H9 (cell line): ENCODE measurements at regions not wholly inside any gene's neighbourhood (a gene's known extent, or its start where the extent isn't known, plus 50 kb on each side); places are given as distances from the start of the nearest gene placed in this dataset.

ENCODE experiments used
- DNase-seq: peaks from one replicate; pipeline ENCODE4 v3.0.0-alpha.2; 2017
- H2AFZ ChIP-seq: one replicate; pipeline ENCODE4 v1.6.1; 2013; ENCODE audit warnings: mild to moderate bottlenecking, low read length, control low read depth, moderate library complexity
- H2AK5ac ChIP-seq: 2 replicates; pipeline ENCODE4 v1.6.1; 2013; ENCODE audit warnings: low read length, control low read depth, mixed read lengths; ENCODE audit not compliant: insufficient read length
- H2BK120ac ChIP-seq: one replicate; pipeline ENCODE4 v1.6.1; 2013; ENCODE audit warnings: low read depth, mild to moderate bottlenecking, low read length, control low read depth, inconsistent platforms; ENCODE audit not compliant: poor library complexity, severe bottlenecking
- H2BK12ac ChIP-seq: 2 replicates; pipeline ENCODE4 v1.6.1; 2013; ENCODE audit warnings: low read length, control low read depth, mixed read lengths, low read depth; ENCODE audit not compliant: insufficient read length
- H2BK15ac ChIP-seq: 2 replicates; pipeline ENCODE4 v1.6.1; 2013; ENCODE audit warnings: low read depth, low read length, control low read depth
- H2BK20ac ChIP-seq: one replicate; pipeline ENCODE4 v1.6.1; 2013; ENCODE audit warnings: low read depth, mild to moderate bottlenecking, low read length, control low read depth, inconsistent platforms; ENCODE audit not compliant: poor library complexity, severe bottlenecking
- H2BK5ac ChIP-seq: 2 replicates; pipeline ENCODE4 v1.6.1; 2013; ENCODE audit warnings: low read length, control low read depth, mixed read lengths; ENCODE audit not compliant: insufficient read length
- H3K14ac ChIP-seq: 2 replicates; pipeline ENCODE4 v1.6.1; 2013; ENCODE audit warnings: low read length, control low read depth; ENCODE audit not compliant: insufficient read depth
- H3K18ac ChIP-seq: 2 replicates; pipeline ENCODE4 v1.6.1; 2013; ENCODE audit warnings: low read depth, mild to moderate bottlenecking, mixed read lengths, low read length, control low read depth; ENCODE audit not compliant: insufficient read length
- H3K23ac ChIP-seq: 2 replicates; pipeline ENCODE4 v1.6.1; 2013; ENCODE audit warnings: low read length, control low read depth, mixed read lengths, low read depth; ENCODE audit not compliant: insufficient read length
- H3K23me2 ChIP-seq: 2 replicates; pipeline ENCODE4 v1.6.1; 2013; ENCODE audit warnings: low read depth, mild to moderate bottlenecking, mixed read lengths, low read length, control low read depth; ENCODE audit not compliant: insufficient read length, poor library complexity, severe bottlenecking
- H3K27ac ChIP-seq: 2 replicates; pipeline ENCODE4 v1.5.1; 2013; ENCODE audit warnings: low read length, control low read depth, mixed read lengths, low read depth; ENCODE audit not compliant: insufficient read length
- H3K27me3 ChIP-seq: 2 replicates; pipeline ENCODE4 v1.6.1; 2013; ENCODE audit warnings: low read length, control low read depth, inconsistent platforms; ENCODE audit not compliant: insufficient read depth
- H3K4ac ChIP-seq: 2 replicates; pipeline ENCODE4 v1.6.1; 2013; ENCODE audit warnings: low read depth, mild to moderate bottlenecking, control low read depth, inconsistent platforms, low read length, moderate library complexity
- H3K4me1 ChIP-seq: 2 replicates; pipeline ENCODE4 v1.6.1; 2013; ENCODE audit warnings: low read length, control low read depth, inconsistent platforms; ENCODE audit not compliant: insufficient read depth
- H3K4me2 ChIP-seq: 2 replicates; pipeline ENCODE4 v1.6.1; 2013; ENCODE audit warnings: low read length, control low read depth, mixed read lengths; ENCODE audit not compliant: insufficient read length, insufficient read depth
- H3K56ac ChIP-seq: 2 replicates; pipeline ENCODE4 v1.6.1; 2013; ENCODE audit warnings: low read depth, mild to moderate bottlenecking, mixed read lengths, low read length, control low read depth; ENCODE audit not compliant: insufficient read length
- H3K79me1 ChIP-seq: 2 replicates; pipeline ENCODE4 v1.6.1; 2013; ENCODE audit warnings: low read depth, mild to moderate bottlenecking, moderate library complexity, low read length, control low read depth, inconsistent platforms; ENCODE audit not compliant: insufficient read depth, poor library complexity, severe bottlenecking
- H3K79me2 ChIP-seq: 2 replicates; pipeline ENCODE4 v1.6.1; 2013; ENCODE audit warnings: low read length, control low read depth, inconsistent platforms; ENCODE audit not compliant: insufficient read depth
- H3K9ac ChIP-seq: 2 replicates; pipeline ENCODE4 v1.6.1; 2013; ENCODE audit warnings: low read length, control low read depth, mixed read lengths; ENCODE audit not compliant: insufficient read length; ENCODE audit errors: extremely low read depth
- H3K9me3 ChIP-seq: one replicate; pipeline ENCODE4 v1.6.1; 2013; ENCODE audit warnings: low read depth, low read length, inconsistent platforms; ENCODE audit not compliant: control insufficient read depth
- H3T11ph ChIP-seq: one replicate; pipeline ENCODE4 v1.6.1; 2013; ENCODE audit warnings: mild to moderate bottlenecking, low read length, control low read depth, inconsistent platforms
- H4K20me1 ChIP-seq: one replicate; pipeline ENCODE4 v1.6.1; 2013; ENCODE audit not compliant: control insufficient read depth, insufficient read length, insufficient read depth
- H4K5ac ChIP-seq: 2 replicates; pipeline ENCODE4 v1.6.1; 2013; ENCODE audit warnings: low read depth, mild to moderate bottlenecking, mixed read lengths, low read length, control low read depth; ENCODE audit not compliant: insufficient read length
- H4K8ac ChIP-seq: replicated peaks from 2 replicates; pipeline ENCODE4 v1.6.1; 2013; ENCODE audit warnings: low read length, control low read depth, mixed read lengths, low read depth; ENCODE audit not compliant: insufficient read length
- H4K91ac ChIP-seq: 2 replicates; pipeline ENCODE4 v1.6.1; 2013; ENCODE audit warnings: low read depth, mild to moderate bottlenecking, moderate library complexity, mixed read lengths, low read length, control low read depth; ENCODE audit not compliant: insufficient read length
- H3K27ac Mint-ChIP-seq, 3 experiments: 2 replicates in 2 of 3; 3 replicates in 1 of 3; pipeline ENCODE4 v1.8.0; 2020 to 2021; ENCODE audit warnings: mixed read lengths in 3 of 3, mild to moderate bottlenecking in 1 of 3, moderate library complexity in 1 of 3
- H3K27me3 Mint-ChIP-seq: 2 replicates; pipeline ENCODE4 v1.8.0; 2021; ENCODE audit warnings: low read depth, mild to moderate bottlenecking, moderate library complexity, mixed read lengths
- H3K36me3 Mint-ChIP-seq, 3 experiments: 2 replicates in 2 of 3; 3 replicates in 1 of 3; pipeline ENCODE4 v1.8.0; 2020 to 2021; ENCODE audit warnings: low read depth in 3 of 3, mixed read lengths in 3 of 3; ENCODE audit not compliant: insufficient read depth in 1 of 3
- H3K4me1 Mint-ChIP-seq, 2 experiments: 2 replicates each; pipeline ENCODE4 v1.8.0; 2020; ENCODE audit warnings: mixed read lengths in 2 of 2
- H3K4me3 Mint-ChIP-seq, 2 experiments: 2 replicates in 1 of 2; 3 replicates in 1 of 2; pipeline ENCODE4 v1.8.0; 2020 to 2021; ENCODE audit warnings: mild to moderate bottlenecking in 2 of 2, mixed read lengths in 2 of 2, moderate library complexity in 1 of 2
- H3K9me3 Mint-ChIP-seq, 2 experiments: 2 replicates in 1 of 2; 3 replicates in 1 of 2; pipeline ENCODE4 v1.8.0; 2020; ENCODE audit warnings: mild to moderate bottlenecking in 2 of 2, mixed read lengths in 2 of 2, moderate library complexity in 1 of 2
- WGBS: extraction: QIAGEN DNeasy Blood & Tissue Kit; methylation state at CpG from one replicate; pipeline ENCODE4 v1.1.7; 2013; ENCODE audit warnings: missing lambda C conversion rate, low lambda C conversion rate, mixed read lengths; ENCODE audit not compliant: insufficient read length; ENCODE audit errors: extremely low coverage; 5-methylcytosine and 5-hydroxymethylcytosine counted together
- TF ChIP-seq, protein P1 (sequence below): fragments of 200-600 bp; sonication (generic); conservative IDR thresholded peaks from 3 replicates; pipeline ENCODE4 v1.8.0; 2021; ENCODE audit warnings: antibody characterized with exemption, mild to moderate bottlenecking

GRCh38 chr2:228548230-228548629, 366.7 kb upstream of the SPHKAP start:
- Mint-ChIP-seq H3K4me1 (peaks cover 0 to 4% of the 10 kb centered on the region in 2 experiments; a peak in 2 of 4 replicates), H3K36me3 (peaks cover 2 to 8% (median 8%) of the 10 kb centered on the region in 3 experiments; a peak in 5 of 7 replicates), H3K4me3 (no peak overlapping the region), H3K9me3 (peaks cover 0 to 19% of the 10 kb centered on the region in 2 experiments; a peak in 2 of 5 replicates), H3K27ac (no peak overlapping the region), H3K27me3 (no peaks in the 10 kb centered on the region)
- Histone ChIP-seq H2BK12ac (no peak overlapping the region), H4K5ac (no peak overlapping the region), H2BK120ac (no peak overlapping the region), H4K91ac (no peak overlapping the region), H2BK15ac (no peak overlapping the region), H4K8ac (no peak overlapping the region), H3K23me2 (no peaks in the 10 kb centered on the region), H3K79me1 (no peaks in the 10 kb centered on the region), H3T11ph (no peak overlapping the region), H2BK5ac (no peak overlapping the region), H3K27me3 (no peaks in the 10 kb centered on the region), H3K27ac (no peak overlapping the region), H3K79me2 (no peaks in the 10 kb centered on the region), H2AK5ac (no peak overlapping the region), H2AFZ (no peak overlapping the region), H3K56ac (no peak overlapping the region), H3K14ac (no peak overlapping the region), H3K4me2 (no peak overlapping the region), H3K4me1 (no peaks in the 10 kb centered on the region), H4K20me1 (no peaks in the 10 kb centered on the region), H3K4ac (no peak overlapping the region), H3K18ac (no peak overlapping the region), H2BK20ac (no peak overlapping the region), H3K9me3 (no peaks in the 10 kb centered on the region), H3K23ac (no peak overlapping the region), H3K9ac (no peak overlapping the region)
- DNase-seq: no peak
- WGBS: no CpG with 5 or more reads among the region's 1 CpG
- TF ChIP-seq, protein P1, sequence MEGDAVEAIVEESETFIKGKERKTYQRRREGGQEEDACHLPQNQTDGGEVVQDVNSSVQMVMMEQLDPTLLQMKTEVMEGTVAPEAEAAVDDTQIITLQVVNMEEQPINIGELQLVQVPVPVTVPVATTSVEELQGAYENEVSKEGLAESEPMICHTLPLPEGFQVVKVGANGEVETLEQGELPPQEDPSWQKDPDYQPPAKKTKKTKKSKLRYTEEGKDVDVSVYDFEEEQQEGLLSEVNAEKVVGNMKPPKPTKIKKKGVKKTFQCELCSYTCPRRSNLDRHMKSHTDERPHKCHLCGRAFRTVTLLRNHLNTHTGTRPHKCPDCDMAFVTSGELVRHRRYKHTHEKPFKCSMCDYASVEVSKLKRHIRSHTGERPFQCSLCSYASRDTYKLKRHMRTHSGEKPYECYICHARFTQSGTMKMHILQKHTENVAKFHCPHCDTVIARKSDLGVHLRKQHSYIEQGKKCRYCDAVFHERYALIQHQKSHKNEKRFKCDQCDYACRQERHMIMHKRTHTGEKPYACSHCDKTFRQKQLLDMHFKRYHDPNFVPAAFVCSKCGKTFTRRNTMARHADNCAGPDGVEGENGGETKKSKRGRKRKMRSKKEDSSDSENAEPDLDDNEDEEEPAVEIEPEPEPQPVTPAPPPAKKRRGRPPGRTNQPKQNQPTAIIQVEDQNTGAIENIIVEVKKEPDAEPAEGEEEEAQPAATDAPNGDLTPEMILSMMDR: no peak
